Activated T-cell treated with anti-CD3 and anti-CD28 coated beads, Interleukin-2, amount 50 U/mL, for 1 hour (primary cell): ENCODE measurements at regions not wholly inside any gene's neighbourhood (a gene's known extent, or its start where the extent isn't known, plus 50 kb on each side); places are given as distances from the start of the nearest gene placed in this dataset.

Experiments
- DNase-seq: peaks from one replicate; pipeline ENCODE4 v3.0.0-alpha.2; 2020

- no peak for DNase-seq
These were observed 167.5 kb upstream of the IGF1R start for GRCh38 chr15:98480844-98481243.

GRCh38 chr15:98483575-98484130, 164.7 kb upstream of the IGF1R start:
- DNase-seq, result no peak

GRCh38 chr15:98484914-98485313, 163.4 kb upstream of the IGF1R start:
- DNase-seq, result no peak

GRCh38 chr15:98485451-98485850, 162.9 kb upstream of the IGF1R start:
- no peak for DNase-seq

GRCh38 chr15:98493966-98494511, 154.3 kb upstream of the IGF1R start:
- DNase-seq, result no peak

GRCh38 chr15:98501192-98501591, 147.1 kb upstream of the IGF1R start:
- DNase-seq, result no peak

- DNase-seq, result no peak
These were observed 146.7 kb upstream of the IGF1R start for GRCh38 chr15:98501632-98502031.

- DNase-seq, result no peak
These were observed 144.4 kb upstream of the IGF1R start for GRCh38 chr15:98503970-98504369.

GRCh38 chr15:98504998-98505397, 143.3 kb upstream of the IGF1R start:
- no peak for DNase-seq

- DNase-seq, result no peak
These were observed 142.7 kb upstream of the IGF1R start for GRCh38 chr15:98505611-98506031.

GRCh38 chr15:98506172-98506571, 142.2 kb upstream of the IGF1R start:
- DNase-seq, result no peak

GRCh38 chr15:98506711-98507110, 141.6 kb upstream of the IGF1R start:
- no peak for DNase-seq

GRCh38 chr15:98513428-98513986, 134.8 kb upstream of the IGF1R start:
- DNase-seq, result no peak

GRCh38 chr15:98514034-98514622, 134.2 kb upstream of the IGF1R start:
- no peak for DNase-seq

- peak; percentile 31 for DNase-seq
These were observed 129.3 kb upstream of the IGF1R start for GRCh38 chr15:98518823-98519561.

- DNase-seq, result no peak
These were observed 128.4 kb upstream of the IGF1R start for GRCh38 chr15:98519767-98520550.

GRCh38 chr15:98522127-98522526, 126.2 kb upstream of the IGF1R start:
- DNase-seq, result no peak

- DNase-seq, result no peak
These were observed 124.3 kb upstream of the IGF1R start for GRCh38 chr15:98523912-98524662.

- no peak for DNase-seq
These were observed 123.3 kb upstream of the IGF1R start for GRCh38 chr15:98524838-98525660.

- DNase-seq, result no peak
These were observed 122.7 kb upstream of the IGF1R start for GRCh38 chr15:98525661-98526001.

GRCh38 chr15:98526094-98526493, 122.2 kb upstream of the IGF1R start:
- DNase-seq, result no peak
